ENCODE measurements at regions not wholly inside any gene's neighbourhood (a gene's known extent, or its start where the extent isn't known, plus 50 kb on each side); places are given as distances from the start of the nearest gene placed in this dataset.
"Not testable (repeated sequence)": the region's sequence is repeated elsewhere in the genome, so short reads cannot be mapped to it uniquely, and the experiment has no call there.

GRCh38 chr3:88986834-88987233, 120.6 kb upstream of the EPHA3 start:
- H3K4me3 Mint-ChIP-seq: no peak overlapping the region
- H3K36me3 Mint-ChIP-seq (ENCODE audit: insufficient read depth in 2 of 2): no peaks in the 10 kb centered on the region
- H3K4me1 Mint-ChIP-seq (ENCODE audit: low read depth): no peaks in the 10 kb centered on the region
- no peaks in the 10 kb centered on the region for H3K27me3 Mint-ChIP-seq (ENCODE audit: low read depth)
- no peak overlapping the region for H3K27ac Mint-ChIP-seq
- H3K9me3 Mint-ChIP-seq: peaks cover 1 to 4% of the 10 kb centered on the region in 2 donors
- ATAC-seq (replicated peaks in 1 of 2) (no peak), DNase-seq (no peak)

- ATAC-seq (replicated peaks in 1 of 2) (no peak), DNase-seq (no peak)
- no peak overlapping the region for H3K27ac Mint-ChIP-seq
- H3K36me3 Mint-ChIP-seq (ENCODE audit: insufficient read depth in 2 of 2): no peaks in the 10 kb centered on the region
- no peaks in the 10 kb centered on the region for H3K27me3 Mint-ChIP-seq (ENCODE audit: low read depth)
- peaks cover 1 to 4% of the 10 kb centered on the region in 2 donors for H3K9me3 Mint-ChIP-seq
- H3K4me1 Mint-ChIP-seq (ENCODE audit: low read depth): no peaks in the 10 kb centered on the region
- no peak overlapping the region for H3K4me3 Mint-ChIP-seq
Measured at GRCh38 chr3:88987776-88988175, 119.6 kb upstream of the EPHA3 start.

DNA sequence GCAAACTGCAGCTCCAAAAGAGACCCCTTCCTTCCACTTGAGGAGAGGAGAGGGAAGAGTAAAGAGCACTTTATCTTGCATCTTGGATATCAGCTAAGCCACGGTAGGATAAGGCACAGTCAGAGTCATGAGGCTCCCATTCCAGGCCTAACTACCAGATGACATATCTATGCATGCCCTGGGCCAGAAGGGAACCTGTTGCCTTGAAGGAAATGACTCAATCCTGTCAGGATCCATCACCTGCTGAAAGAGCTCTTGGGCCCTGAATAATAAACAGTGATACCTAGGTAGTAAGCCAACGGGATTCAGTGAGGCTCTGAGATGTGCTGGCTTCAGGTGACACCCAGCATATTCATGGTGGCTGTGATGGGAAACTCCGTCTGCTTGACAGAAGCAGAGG, 118.5 kb upstream of the EPHA3 start:
- Mint-ChIP-seq H3K4me1 (ENCODE audit: low read depth) (no peaks in the 10 kb centered on the region), H3K36me3 (ENCODE audit: insufficient read depth in 2 of 2) (peaks cover 0 to 2% of the 10 kb centered on the region in 2 donors), H3K9me3 (peaks cover 1 to 2% of the 10 kb centered on the region in 2 donors), H3K27ac (no peak overlapping the region), H3K4me3 (no peak overlapping the region), H3K27me3 (ENCODE audit: low read depth) (no peaks in the 10 kb centered on the region)
- ATAC-seq (replicated peaks in 1 of 2) (no peak), DNase-seq (no peak)

- no peak overlapping the region for H3K27ac Mint-ChIP-seq
Measured at GRCh38 chr3:88991496-88991895, 115.9 kb upstream of the EPHA3 start.

DNA sequence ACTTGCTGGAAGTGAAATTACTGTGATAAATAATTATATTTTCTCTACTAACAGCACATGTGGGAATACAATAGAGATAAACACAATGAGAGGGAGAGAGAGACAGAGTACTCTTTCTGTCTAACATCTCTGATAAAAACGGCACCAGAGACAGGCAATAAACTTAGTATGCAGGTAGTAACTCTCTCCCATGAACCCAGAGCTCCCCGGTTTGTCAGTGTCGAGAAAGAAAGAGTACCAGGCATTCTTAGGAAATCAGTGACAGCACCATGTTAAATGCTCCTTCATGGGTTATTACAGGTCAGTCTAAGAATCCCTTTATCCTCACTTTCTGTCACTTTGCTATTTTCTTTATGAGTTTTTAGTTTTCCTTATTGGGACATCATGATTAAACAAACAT, 110.7 kb upstream of the EPHA3 start:
- H3K36me3 Mint-ChIP-seq (ENCODE audit: insufficient read depth in 2 of 2): peaks cover 0 to 2% of the 10 kb centered on the region in 2 donors
- H3K4me3 Mint-ChIP-seq: no peak overlapping the region

More at GRCh38 chr3:88991496-88991895, 115.9 kb upstream of the EPHA3 start:
- H3K4me1 Mint-ChIP-seq (ENCODE audit: low read depth): no peaks in the 10 kb centered on the region
- no peak for ATAC-seq (replicated peaks in 1 of 2)
- DNase-seq: no peak
- peaks cover under 1 to 3% of the 10 kb centered on the region in 2 donors for H3K9me3 Mint-ChIP-seq
- H3K36me3 Mint-ChIP-seq (ENCODE audit: insufficient read depth in 2 of 2): peaks cover 0 to 2% of the 10 kb centered on the region in 2 donors
- H3K27me3 Mint-ChIP-seq (ENCODE audit: low read depth): no peaks in the 10 kb centered on the region
- H3K4me3 Mint-ChIP-seq: no peak overlapping the region

DNA sequence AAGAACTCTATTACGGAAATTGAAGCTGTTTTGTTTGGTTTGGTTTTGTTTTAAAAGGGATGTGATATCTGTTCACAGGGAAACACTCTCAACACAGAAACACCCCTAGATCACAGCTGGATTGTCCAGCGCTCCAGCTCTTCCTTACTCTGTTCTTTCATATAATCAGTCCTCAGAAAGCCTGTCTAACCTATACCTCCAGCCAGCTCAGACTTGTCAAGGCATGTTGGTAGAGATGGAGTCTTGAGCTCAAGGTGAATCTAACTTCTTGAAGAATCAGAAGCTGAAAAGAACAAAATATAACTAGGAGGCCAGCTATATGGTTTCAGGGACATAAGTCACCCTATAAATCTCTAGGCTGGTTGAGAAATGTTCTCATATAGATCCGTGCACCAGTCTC, 110.2 kb upstream of the EPHA3 start:
- Mint-ChIP-seq H3K27me3 (ENCODE audit: low read depth) (no peaks in the 10 kb centered on the region), H3K9me3 (peaks cover 1 to 7% of the 10 kb centered on the region in 2 donors), H3K4me1 (ENCODE audit: low read depth) (no peaks in the 10 kb centered on the region), H3K36me3 (ENCODE audit: insufficient read depth in 2 of 2) (peaks cover 0 to 2% of the 10 kb centered on the region in 2 donors), H3K27ac (no peak overlapping the region), H3K4me3 (no peak overlapping the region)
- DNase-seq (no peak), ATAC-seq (replicated peaks in 1 of 2) (no peak)

More for the DNA sequence above, 110.7 kb upstream of the EPHA3 start:
- ATAC-seq (replicated peaks in 1 of 2) (no peak), DNase-seq (no peak)
- Mint-ChIP-seq H3K27ac (no peak overlapping the region), H3K9me3 (peaks cover 1 to 7% of the 10 kb centered on the region in 2 donors), H3K27me3 (ENCODE audit: low read depth) (no peaks in the 10 kb centered on the region), H3K4me1 (ENCODE audit: low read depth) (no peaks in the 10 kb centered on the region)

DNA sequence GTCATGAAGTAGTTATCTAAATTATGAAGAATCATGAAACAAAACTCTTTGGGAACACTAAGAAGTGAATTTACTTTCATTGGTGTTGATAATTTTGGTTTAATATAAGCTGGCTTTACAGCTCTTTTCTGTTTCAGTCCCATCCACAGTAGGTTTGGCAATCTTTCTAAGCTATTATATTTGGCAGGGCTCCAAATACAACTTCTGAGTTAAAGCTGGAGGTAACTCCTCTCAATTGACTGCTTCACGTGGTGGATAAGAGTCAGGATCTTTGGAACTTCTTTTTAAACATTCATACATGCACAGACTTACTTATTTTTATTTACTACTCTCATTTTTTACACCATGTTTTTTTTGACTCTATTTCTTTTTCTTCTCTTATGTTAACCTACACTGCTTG, 106.5 kb upstream of the EPHA3 start:
- Mint-ChIP-seq H3K36me3 (ENCODE audit: insufficient read depth in 2 of 2) (peaks cover 0 to 2% of the 10 kb centered on the region in 2 donors), H3K27ac (no peak overlapping the region), H3K9me3 (peaks cover 3 to 7% of the 10 kb centered on the region in 2 donors), H3K27me3 (ENCODE audit: low read depth) (no peaks in the 10 kb centered on the region), H3K4me3 (no peak overlapping the region), H3K4me1 (ENCODE audit: low read depth) (no peaks in the 10 kb centered on the region)
- DNase-seq: no peak
- no peak for ATAC-seq (replicated peaks in 1 of 2)

GRCh38 chr3:89002191-89002590, 105.2 kb upstream of the EPHA3 start:
- Mint-ChIP-seq H3K27me3 (ENCODE audit: low read depth) (no peaks in the 10 kb centered on the region), H3K4me3 (no peak overlapping the region), H3K9me3 (peaks cover 6 to 7% of the 10 kb centered on the region in 2 donors), H3K4me1 (ENCODE audit: low read depth) (no peaks in the 10 kb centered on the region), H3K27ac (no peak overlapping the region), H3K36me3 (ENCODE audit: insufficient read depth in 2 of 2) (peaks cover 0 to 2% of the 10 kb centered on the region in 2 donors)
- ATAC-seq (replicated peaks in 1 of 2) (no peak), DNase-seq (no peak)

DNA sequence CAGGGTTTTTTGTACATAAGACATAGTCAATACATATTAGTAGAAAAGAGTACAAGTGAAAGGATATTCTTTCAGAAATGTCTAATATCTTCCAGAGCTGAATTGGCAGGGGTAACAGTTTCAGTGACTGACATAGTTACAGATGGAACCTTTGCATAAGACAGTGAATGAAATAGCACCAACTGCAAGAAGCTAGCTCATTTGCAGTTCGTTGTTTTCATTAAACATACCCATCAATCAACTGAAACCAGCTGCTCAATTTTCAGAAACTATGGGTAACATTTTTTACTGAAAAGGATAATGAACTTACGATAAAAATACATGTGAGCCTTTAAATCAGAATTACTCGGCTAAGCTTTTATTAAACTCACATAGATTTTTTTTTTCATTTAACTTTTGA, 93.9 kb upstream of the EPHA3 start:
- H3K9me3 Mint-ChIP-seq: peaks cover 2% of the 10 kb centered on the region in 2 donors
- H3K27ac Mint-ChIP-seq: no peak overlapping the region
- no peaks in the 10 kb centered on the region for H3K4me1 Mint-ChIP-seq (ENCODE audit: low read depth)
- ATAC-seq (replicated peaks in 1 of 2) (no peak), DNase-seq (no peak)
- no peak overlapping the region for H3K4me3 Mint-ChIP-seq
- peaks cover 0 to 1% of the 10 kb centered on the region in 2 donors for H3K36me3 Mint-ChIP-seq (ENCODE audit: insufficient read depth in 2 of 2)
- H3K27me3 Mint-ChIP-seq (ENCODE audit: low read depth): no peaks in the 10 kb centered on the region

DNA sequence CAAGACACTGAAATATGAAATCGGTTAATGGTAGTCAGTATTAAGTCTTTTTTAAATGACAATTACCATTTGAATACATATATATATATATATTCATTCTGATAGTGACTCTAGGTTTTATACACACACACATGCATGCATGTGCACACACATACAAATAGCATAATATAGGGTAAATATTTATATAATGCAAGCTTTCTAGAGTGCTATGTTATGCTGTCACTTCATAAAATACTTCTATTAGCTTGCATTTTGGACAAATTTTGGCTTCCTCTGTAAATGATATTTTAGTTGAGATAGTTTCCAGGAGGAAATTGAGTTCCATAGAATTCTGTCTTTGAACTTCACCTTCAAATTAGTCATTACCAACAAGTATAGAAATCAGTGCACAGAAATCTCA, 89.9 kb upstream of the EPHA3 start:
- Mint-ChIP-seq H3K9me3 (peaks cover 2 to 4% of the 10 kb centered on the region in 2 donors), H3K27ac (no peak overlapping the region), H3K4me1 (ENCODE audit: low read depth) (no peaks in the 10 kb centered on the region)

GRCh38 chr3:89025185-89025584, 82.2 kb upstream of the EPHA3 start:
- H3K27me3 Mint-ChIP-seq (ENCODE audit: low read depth): no peaks in the 10 kb centered on the region
- H3K4me1 Mint-ChIP-seq (ENCODE audit: low read depth): no peaks in the 10 kb centered on the region
- H3K27ac Mint-ChIP-seq: no peak overlapping the region
- DNase-seq (no peak), ATAC-seq (replicated peaks in 1 of 2) (no peak)
- H3K4me3 Mint-ChIP-seq: no peak overlapping the region
- H3K9me3 Mint-ChIP-seq: peaks cover 0 to 2% of the 10 kb centered on the region in 2 donors
- no peaks in the 10 kb centered on the region for H3K36me3 Mint-ChIP-seq (ENCODE audit: insufficient read depth in 2 of 2)

More for the DNA sequence above, 89.9 kb upstream of the EPHA3 start:
- Mint-ChIP-seq H3K4me3 (no peak overlapping the region), H3K27me3 (ENCODE audit: low read depth) (no peaks in the 10 kb centered on the region), H3K36me3 (ENCODE audit: insufficient read depth in 2 of 2) (peaks cover 0 to 1% of the 10 kb centered on the region in 2 donors)
- ATAC-seq (replicated peaks in 1 of 2): no peak
- DNase-seq: no peak

DNA sequence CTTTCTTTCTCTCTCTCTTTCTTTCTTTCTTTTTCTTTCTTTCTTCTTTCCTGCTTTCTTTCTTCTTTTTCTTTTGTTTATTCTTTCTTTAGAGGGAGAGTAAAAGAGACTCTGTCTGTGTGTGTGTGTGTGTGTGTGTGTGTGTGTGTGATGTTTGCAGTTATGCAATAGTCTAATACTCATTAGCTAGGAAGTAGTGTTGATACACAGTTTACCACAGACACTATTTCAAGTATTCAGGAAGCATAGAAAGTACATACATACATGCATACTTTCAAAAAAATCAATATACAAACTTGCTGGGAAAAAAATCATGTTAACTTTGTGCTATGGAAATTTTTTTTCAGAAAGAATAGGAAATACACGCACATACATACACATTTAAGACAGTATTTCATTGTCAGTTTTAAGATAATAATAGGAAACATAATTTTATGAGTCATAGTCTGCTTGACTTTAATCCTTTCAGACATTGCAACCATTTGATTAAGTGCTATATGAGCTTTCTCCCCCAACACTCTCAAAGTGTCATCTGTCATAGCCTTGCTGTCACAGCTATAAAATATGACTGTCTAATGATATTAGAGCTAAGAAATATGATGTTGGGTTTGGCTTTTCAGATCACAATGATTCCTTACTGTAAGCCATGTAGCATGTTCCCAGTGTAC, 74.9 kb upstream of the EPHA3 start:
- H3K9me3 Mint-ChIP-seq: peaks cover under 1 to 4% of the 10 kb centered on the region in 2 donors
- H3K27me3 Mint-ChIP-seq (ENCODE audit: low read depth): no peaks in the 10 kb centered on the region
- H3K4me3 Mint-ChIP-seq: no peak overlapping the region
- H3K4me1 Mint-ChIP-seq (ENCODE audit: low read depth): no peaks in the 10 kb centered on the region
- ATAC-seq (replicated peaks in 1 of 2): no peak
- no peak overlapping the region for H3K27ac Mint-ChIP-seq
- DNase-seq: no peak
- H3K36me3 Mint-ChIP-seq (ENCODE audit: insufficient read depth in 2 of 2): no peaks in the 10 kb centered on the region

- H3K4me3 Mint-ChIP-seq; DNase-seq; H3K36me3 Mint-ChIP-seq (ENCODE audit: insufficient read depth in 2 of 2); H3K9me3 Mint-ChIP-seq; ATAC-seq (replicated peaks in 1 of 2); H3K4me1 Mint-ChIP-seq (ENCODE audit: low read depth); H3K27me3 Mint-ChIP-seq (ENCODE audit: low read depth); H3K27ac Mint-ChIP-seq: not testable (repeated sequence)
Measured at GRCh38 chr3:89034723-89035122, 72.7 kb upstream of the EPHA3 start.

GRCh38 chr3:89038869-89039268, 68.6 kb upstream of the EPHA3 start:
- Mint-ChIP-seq H3K4me3 (no peak overlapping the region), H3K36me3 (ENCODE audit: insufficient read depth in 2 of 2) (no peaks in the 10 kb centered on the region), H3K4me1 (ENCODE audit: low read depth) (no peaks in the 10 kb centered on the region), H3K9me3 (peaks cover 5% of the 10 kb centered on the region in 2 donors), H3K27ac (no peak overlapping the region), H3K27me3 (ENCODE audit: low read depth) (no peaks in the 10 kb centered on the region)
- ATAC-seq (replicated peaks in 1 of 2): no peak
- DNase-seq: no peak
